Mesothelial cell of epicardium (in vitro differentiated cells): ENCODE measurements at regions not wholly inside any gene's neighbourhood (a gene's known extent, or its start where the extent isn't known, plus 50 kb on each side); places are given as distances from the start of the nearest gene placed in this dataset.

Experiments used
- DNase-seq, 2 experiments: peaks; one replicate each; pipeline ENCODE4 v3.0.0; 2021; ENCODE audit warnings: low spot score in 2 of 2; ENCODE audit not compliant: unreplicated experiment in 2 of 2
- H3K27ac Mint-ChIP-seq: 2 replicates; pipeline ENCODE4 v1.8.0; 2021; ENCODE audit warnings: mixed read lengths
- H3K27me3 Mint-ChIP-seq: 2 replicates; pipeline ENCODE4 v1.8.0; 2021; ENCODE audit warnings: low read depth, mixed read lengths
- H3K36me3 Mint-ChIP-seq: 2 replicates; pipeline ENCODE4 v1.8.0; 2021; ENCODE audit warnings: mixed read lengths
- H3K4me1 Mint-ChIP-seq: 2 replicates; pipeline ENCODE4 v1.8.0; 2021; ENCODE audit warnings: mixed read lengths
- H3K4me3 Mint-ChIP-seq: 2 replicates; pipeline ENCODE4 v1.8.0; 2021; ENCODE audit warnings: mild to moderate bottlenecking, moderate library complexity, mixed read lengths
- H3K9me3 Mint-ChIP-seq: 2 replicates; pipeline ENCODE4 v1.8.0; 2021; ENCODE audit warnings: mixed read lengths
- TF ChIP-seq, protein P1 (sequence below): fragments of 200-600 bp; sonication (generic); IDR thresholded peaks from one replicate; pipeline ENCODE4 v1.5.0; 2021; ENCODE audit warnings: antibody characterized with exemption; ENCODE audit not compliant: unreplicated experiment

DNA sequence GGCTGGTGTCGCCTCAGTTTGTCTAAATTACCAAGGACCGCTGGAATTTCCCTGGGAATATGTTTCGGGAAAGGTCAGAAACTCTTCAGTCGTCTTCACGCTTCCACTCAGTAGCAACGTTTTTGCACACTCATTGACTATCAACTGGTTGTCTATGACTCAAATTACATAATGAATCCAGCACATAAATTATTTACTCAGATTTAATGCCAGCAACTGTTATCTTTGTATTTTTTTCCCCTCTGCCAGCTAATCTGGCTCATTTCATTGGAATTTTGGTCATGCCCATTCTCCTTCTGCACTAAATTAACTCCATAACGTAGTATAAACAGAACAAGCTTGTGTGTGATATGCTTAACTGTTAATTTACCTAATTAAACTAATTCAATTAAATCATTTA is 372.7 kb upstream of the ZFHX3 start:
- DNase-seq = no peak
- no peak overlapping the region for H3K27ac Mint-ChIP-seq
- no peak overlapping the region for H3K4me3 Mint-ChIP-seq
- peaks cover 8% of the 10 kb centered on the region for H3K27me3 Mint-ChIP-seq
- TF ChIP-seq, protein P1, sequence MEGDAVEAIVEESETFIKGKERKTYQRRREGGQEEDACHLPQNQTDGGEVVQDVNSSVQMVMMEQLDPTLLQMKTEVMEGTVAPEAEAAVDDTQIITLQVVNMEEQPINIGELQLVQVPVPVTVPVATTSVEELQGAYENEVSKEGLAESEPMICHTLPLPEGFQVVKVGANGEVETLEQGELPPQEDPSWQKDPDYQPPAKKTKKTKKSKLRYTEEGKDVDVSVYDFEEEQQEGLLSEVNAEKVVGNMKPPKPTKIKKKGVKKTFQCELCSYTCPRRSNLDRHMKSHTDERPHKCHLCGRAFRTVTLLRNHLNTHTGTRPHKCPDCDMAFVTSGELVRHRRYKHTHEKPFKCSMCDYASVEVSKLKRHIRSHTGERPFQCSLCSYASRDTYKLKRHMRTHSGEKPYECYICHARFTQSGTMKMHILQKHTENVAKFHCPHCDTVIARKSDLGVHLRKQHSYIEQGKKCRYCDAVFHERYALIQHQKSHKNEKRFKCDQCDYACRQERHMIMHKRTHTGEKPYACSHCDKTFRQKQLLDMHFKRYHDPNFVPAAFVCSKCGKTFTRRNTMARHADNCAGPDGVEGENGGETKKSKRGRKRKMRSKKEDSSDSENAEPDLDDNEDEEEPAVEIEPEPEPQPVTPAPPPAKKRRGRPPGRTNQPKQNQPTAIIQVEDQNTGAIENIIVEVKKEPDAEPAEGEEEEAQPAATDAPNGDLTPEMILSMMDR = no peak
- H3K36me3 Mint-ChIP-seq = no peaks in the 10 kb centered on the region
- no peaks in the 10 kb centered on the region for H3K9me3 Mint-ChIP-seq
- H3K4me1 Mint-ChIP-seq = peaks cover 2% of the 10 kb centered on the region

DNA sequence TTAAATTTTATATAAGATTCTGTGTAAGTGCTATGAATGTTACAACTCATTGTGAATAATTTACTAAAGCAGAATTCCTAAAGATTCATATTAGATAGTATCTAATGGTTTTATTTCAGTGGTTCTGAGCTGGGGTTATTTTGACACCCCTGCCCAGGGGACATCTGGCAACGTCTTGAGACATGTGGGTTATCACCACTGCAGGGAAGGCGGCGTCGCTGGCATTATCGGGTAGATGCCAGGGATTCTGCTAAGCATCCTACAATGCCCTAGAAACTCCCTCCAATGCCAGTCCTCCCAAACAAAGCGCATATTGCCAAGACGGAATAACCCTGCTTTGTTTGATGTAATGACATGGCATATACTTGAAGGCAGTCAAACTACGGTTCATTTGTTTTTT is 372.3 kb upstream of the ZFHX3 start:
- H3K27me3 Mint-ChIP-seq = peaks cover 8% of the 10 kb centered on the region
- H3K36me3 Mint-ChIP-seq = no peaks in the 10 kb centered on the region
- peaks cover 2% of the 10 kb centered on the region for H3K4me1 Mint-ChIP-seq
- no peaks in the 10 kb centered on the region for H3K9me3 Mint-ChIP-seq
- H3K4me3 Mint-ChIP-seq = no peak overlapping the region
- no peak for DNase-seq
- TF ChIP-seq, protein P1 = no peak
- H3K27ac Mint-ChIP-seq = no peak overlapping the region

DNA sequence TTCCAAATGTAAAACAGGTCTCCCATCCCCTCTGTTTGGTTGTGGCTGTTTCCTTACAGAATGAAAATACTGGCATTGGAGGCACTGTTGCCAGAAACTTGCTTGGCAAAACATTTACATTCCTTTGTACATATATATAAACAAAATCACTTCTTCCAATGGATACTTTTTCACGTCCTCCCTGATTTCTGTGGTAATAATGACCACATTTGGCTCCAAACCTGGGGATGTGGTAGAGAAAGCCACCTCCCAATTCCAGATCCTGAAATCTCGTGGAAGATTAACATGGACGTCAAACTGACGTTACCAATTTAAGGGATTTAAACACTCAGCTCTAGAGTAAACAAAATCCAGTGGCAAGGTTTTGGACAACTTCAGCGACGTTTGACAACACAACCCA is 370.8 kb upstream of the ZFHX3 start:
- Mint-ChIP-seq H3K27ac (no peak overlapping the region), H3K36me3 (no peaks in the 10 kb centered on the region), H3K4me3 (no peak overlapping the region), H3K27me3 (peaks cover 8% of the 10 kb centered on the region), H3K4me1 (peaks cover 2% of the 10 kb centered on the region), H3K9me3 (no peaks in the 10 kb centered on the region)
- TF ChIP-seq, protein P1 = no peak
- no peak for DNase-seq

DNA sequence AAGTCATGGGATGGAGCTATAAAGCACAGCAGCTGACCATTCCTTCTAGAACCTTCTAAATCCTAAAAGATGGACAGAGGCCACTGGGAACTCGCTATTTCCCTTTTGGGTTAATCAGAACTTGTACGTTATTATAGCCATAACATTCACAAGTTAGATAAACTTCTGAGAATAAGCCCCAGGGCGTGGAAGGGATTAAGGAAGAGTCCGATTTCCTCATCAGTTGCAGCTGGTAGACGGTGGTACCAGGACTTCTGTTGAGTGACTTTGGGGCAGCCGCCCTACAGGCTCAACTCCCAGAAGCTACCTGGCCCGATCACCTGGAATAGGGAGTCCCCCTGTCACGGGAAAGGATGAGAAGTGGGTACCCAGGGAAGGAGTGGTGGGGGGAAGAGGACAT is 370.1 kb upstream of the ZFHX3 start:
- Mint-ChIP-seq H3K27ac (no peak overlapping the region), H3K9me3 (no peaks in the 10 kb centered on the region), H3K27me3 (peaks cover 8% of the 10 kb centered on the region), H3K4me3 (no peak overlapping the region), H3K36me3 (no peaks in the 10 kb centered on the region), H3K4me1 (peaks cover 2% of the 10 kb centered on the region)
- DNase-seq = no peak
- TF ChIP-seq, protein P1 = no peak

- TF ChIP-seq, protein P1 = no peak
- H3K27ac Mint-ChIP-seq = no peak overlapping the region
- DNase-seq = no peak
- no peaks in the 10 kb centered on the region for H3K36me3 Mint-ChIP-seq
- no peaks in the 10 kb centered on the region for H3K9me3 Mint-ChIP-seq
- H3K4me1 Mint-ChIP-seq = peaks cover 2% of the 10 kb centered on the region
- no peak overlapping the region for H3K4me3 Mint-ChIP-seq
- peaks cover 5% of the 10 kb centered on the region for H3K27me3 Mint-ChIP-seq
Measured at GRCh38 chr16:73415286-73415685, 367.4 kb upstream of the ZFHX3 start.

DNA sequence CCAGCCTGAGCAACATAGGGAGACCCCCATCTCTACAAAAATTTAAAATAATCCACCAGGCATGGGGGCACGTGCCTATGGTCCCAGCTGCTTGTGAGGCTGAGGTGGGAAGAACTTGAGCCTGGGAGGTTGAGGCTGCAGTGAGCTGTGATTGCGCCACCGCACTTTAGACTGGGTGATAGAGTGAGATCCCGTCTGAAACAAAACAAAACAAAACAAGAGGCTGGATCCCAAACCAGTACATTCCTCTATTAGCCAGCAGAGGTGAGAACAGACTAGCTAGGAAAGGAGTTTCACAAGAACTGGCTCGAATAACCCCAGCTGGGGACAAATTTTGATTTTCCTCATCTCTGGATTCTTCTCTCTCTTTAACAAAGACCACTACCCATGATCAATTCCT is 366.7 kb upstream of the ZFHX3 start:
- TF ChIP-seq, protein P1 = no peak
- H3K27ac Mint-ChIP-seq = no peak overlapping the region
- peaks cover 6% of the 10 kb centered on the region for H3K27me3 Mint-ChIP-seq
- H3K4me3 Mint-ChIP-seq = no peak overlapping the region
- DNase-seq = no peak
- peaks cover 2% of the 10 kb centered on the region for H3K4me1 Mint-ChIP-seq
- no peaks in the 10 kb centered on the region for H3K36me3 Mint-ChIP-seq
- no peaks in the 10 kb centered on the region for H3K9me3 Mint-ChIP-seq
